Spleen (tissue), 11 donors: ENCODE measurements at regions not wholly inside any gene's neighbourhood (a gene's known extent, or its start where the extent isn't known, plus 50 kb on each side); places are given as distances from the start of the nearest gene placed in this dataset.

Experiments used
- DNase-seq: peaks from one replicate; pipeline ENCODE4 v3.0.0-alpha.2; 2020
- H3K27ac ChIP-seq, 8 donors: fragments of 200-600 bp; sonication (generic) in 7 of 8; 1 replicate in 4 of 8; 2 replicates in 4 of 8; pipeline versions ENCODE4 v1.5.0 to v1.8.0; 2016 to 2021; ENCODE audit warnings: inconsistent platforms in 4 of 8, mild to moderate bottlenecking in 4 of 8, moderate library complexity in 1 of 8
- H3K27me3 ChIP-seq, 7 donors: fragments of 200-600 bp; sonication (generic) in 6 of 7; replicated peaks in 1 of 7; 1 replicate in 4 of 7; 2 replicates in 3 of 7; pipeline versions ENCODE4 v1.5.0 to v1.8.0; 2016 to 2021; ENCODE audit warnings: inconsistent platforms in 3 of 7, mild to moderate bottlenecking in 1 of 7
- H3K36me3 ChIP-seq, 6 donors: fragments of 200-600 bp; sonication (generic) in 5 of 6; 1 replicate in 4 of 6; 2 replicates in 2 of 6; pipeline versions ENCODE4 v1.5.0 to v1.8.0; 2016 to 2021; ENCODE audit warnings: inconsistent platforms in 2 of 6
- H3K4me1 ChIP-seq, 6 donors: fragments of 200-600 bp; sonication (generic) in 5 of 6; 1 replicate in 3 of 6; 2 replicates in 3 of 6; pipeline versions ENCODE4 v1.5.0 to v1.8.0; 2016 to 2021; ENCODE audit warnings: inconsistent platforms in 3 of 6
- H3K4me3 ChIP-seq, 8 donors: fragments of 200-600 bp; sonication (generic) in 7 of 8; 1 replicate in 4 of 8; 2 replicates in 4 of 8; pipeline versions ENCODE4 v1.5.0 to v1.8.0; 2016 to 2021; ENCODE audit warnings: inconsistent platforms in 4 of 8, mild to moderate bottlenecking in 4 of 8, moderate library complexity in 2 of 8
- H3K9me3 ChIP-seq, 8 donors: fragments of 200-600 bp; sonication (generic) in 7 of 8; 1 replicate in 4 of 8; 2 replicates in 4 of 8; pipeline versions ENCODE4 v1.5.0 to v1.8.0; 2016 to 2021; ENCODE audit warnings: inconsistent platforms in 4 of 8
- CTCF ChIP-seq, 11 experiments: fragments of 200-600 bp in 7 of 11; fragments of 450-650 bp in 4 of 11; sonication (generic) in 4 of 11; IDR thresholded peaks in 8 of 11; conservative IDR thresholded peaks in 3 of 11; 1 replicate in 7 of 11; 2 replicates in 4 of 11; pipeline versions ENCODE4 v1.4.0 to v1.8.0; 2016 to 2021; ENCODE audit warnings: antibody characterized with exemption in 11 of 11, inconsistent platforms in 4 of 11, mild to moderate bottlenecking in 1 of 11
- POLR2A ChIP-seq, 3 donors: fragments of 450-650 bp; IDR thresholded peaks; one replicate each; pipeline ENCODE4 v1.5.1; 2017; ENCODE audit warnings: antibody characterized with exemption in 3 of 3, mild to moderate bottlenecking in 1 of 3
- POLR2AphosphoS5 ChIP-seq, 3 donors: sonication (generic); formaldehyde crosslinking; IDR thresholded peaks; one replicate each; pipeline ENCODE4 v1.5.1; 2017; ENCODE audit warnings: antibody characterized with exemption in 3 of 3
- WGBS, 5 donors: extraction: QIAGEN DNeasy Blood & Tissue Kit in 3 of 5; methylation state at CpG; one replicate each; pipeline versions ENCODE4 v1.1.5 to v1.1.7; 2013 to 2018; 5-methylcytosine and 5-hydroxymethylcytosine counted together
- intact Hi-C: fragments of 100-400 bp; cut with DNase I; formaldehyde crosslinking; loops from one replicate; pipeline ENCODE4 v1.15.0; 2023; ENCODE audit warnings: low total_unique reads
- donor health status: healthy with polysubstance abuse.
- donor health status: DM: no; HTN: no; CAD: no; lungs with moderate emphysema.
- donor health status: DM: no; HTN: no; CAD: no.
- donor health status: Bipolar disorder and iron deficiency.
- donor health status: healthy.
- donor health status: DM: no; HTN: no; CAD: no.
- donor health status: DM: yes; HTN: yes; CAD: no.

GRCh38 chr2:117500721-117501120 is 313.8 kb upstream of the DDX18 start:
- Histone ChIP-seq H3K9me3 (peaks cover 0 to 23% (median 8%) of the 10 kb centered on the region in 8 donors), H3K27me3 (no peaks in the 10 kb centered on the region), H3K4me1 (no peaks in the 10 kb centered on the region), H3K4me3 (no peak overlapping the region), H3K27ac (no peak overlapping the region), H3K36me3 (no peaks in the 10 kb centered on the region)
- DNase-seq: no peak
- WGBS, 5 donors: 74 to 88% (median 74%) methylated on average over 3 of the region's 3 CpGs
- intact Hi-C loops: no loop called here
- TF ChIP-seq POLR2AphosphoS5 (IDR thresholded peaks at IDR 0.05) (no peak), CTCF (IDR thresholded peaks at IDR 0.05 in 8 of 11, conservative IDR thresholded peaks at IDR 0.05 in 3 of 11) (no peak), POLR2A (IDR thresholded peaks at IDR 0.05) (no peak)

- WGBS, 5 donors: 60 to 65% (median 63%) methylated on average over 5 of the region's 5 CpGs
- Histone ChIP-seq H3K4me3 (no peak overlapping the region), H3K27me3 (no peaks in the 10 kb centered on the region), H3K9me3 (peaks cover 0 to 16% (median 8%) of the 10 kb centered on the region in 8 donors), H3K4me1 (no peaks in the 10 kb centered on the region), H3K36me3 (no peaks in the 10 kb centered on the region), H3K27ac (no peak overlapping the region)
- intact Hi-C loops: no loop called here
- no peak for DNase-seq
- TF ChIP-seq POLR2A (IDR thresholded peaks at IDR 0.05) (no peak), CTCF (IDR thresholded peaks at IDR 0.05 in 8 of 11, conservative IDR thresholded peaks at IDR 0.05 in 3 of 11) (no peak), POLR2AphosphoS5 (IDR thresholded peaks at IDR 0.05) (no peak)
These were observed 312.4 kb upstream of the DDX18 start for GRCh38 chr2:117502121-117502520.

GRCh38 chr2:117512307-117512706 is 302.2 kb upstream of the DDX18 start:
- Histone ChIP-seq H3K27ac (no peak overlapping the region), H3K9me3 (no peaks in the 10 kb centered on the region), H3K36me3 (no peaks in the 10 kb centered on the region), H3K4me3 (no peak overlapping the region), H3K4me1 (no peaks in the 10 kb centered on the region), H3K27me3 (no peaks in the 10 kb centered on the region)
- no peak for TF ChIP-seq POLR2AphosphoS5 (IDR thresholded peaks at IDR 0.05)
- no peak for TF ChIP-seq CTCF (IDR thresholded peaks at IDR 0.05 in 8 of 11, conservative IDR thresholded peaks at IDR 0.05 in 3 of 11)
- no peak for TF ChIP-seq POLR2A (IDR thresholded peaks at IDR 0.05)
- intact Hi-C loops: no loop called here
- WGBS, 5 donors: 71 to 88% (median 77%) methylated on average over 2 of the region's 2 CpGs
- no peak for DNase-seq

- Histone ChIP-seq H3K4me1 (no peaks in the 10 kb centered on the region), H3K9me3 (no peaks in the 10 kb centered on the region), H3K36me3 (no peaks in the 10 kb centered on the region), H3K4me3 (no peak overlapping the region), H3K27ac (no peak overlapping the region), H3K27me3 (no peaks in the 10 kb centered on the region)
- TF ChIP-seq POLR2A (IDR thresholded peaks at IDR 0.05) (no peak), CTCF (IDR thresholded peaks at IDR 0.05 in 8 of 11, conservative IDR thresholded peaks at IDR 0.05 in 3 of 11) (no peak), POLR2AphosphoS5 (IDR thresholded peaks at IDR 0.05) (no peak)
- intact Hi-C loops: no loop called here
- no peak for DNase-seq
- WGBS, 5 donors: 61 to 79% (median 63%) methylated on average over 1 of the region's 1 CpG
These were observed 300.1 kb upstream of the DDX18 start for GRCh38 chr2:117514371-117514770.
